ENCODE measurements at regions not wholly inside any gene's neighbourhood (a gene's known extent, or its start where the extent isn't known, plus 50 kb on each side); places are given as distances from the start of the nearest gene placed in this dataset.

- TF ChIP-seq, protein P1, sequence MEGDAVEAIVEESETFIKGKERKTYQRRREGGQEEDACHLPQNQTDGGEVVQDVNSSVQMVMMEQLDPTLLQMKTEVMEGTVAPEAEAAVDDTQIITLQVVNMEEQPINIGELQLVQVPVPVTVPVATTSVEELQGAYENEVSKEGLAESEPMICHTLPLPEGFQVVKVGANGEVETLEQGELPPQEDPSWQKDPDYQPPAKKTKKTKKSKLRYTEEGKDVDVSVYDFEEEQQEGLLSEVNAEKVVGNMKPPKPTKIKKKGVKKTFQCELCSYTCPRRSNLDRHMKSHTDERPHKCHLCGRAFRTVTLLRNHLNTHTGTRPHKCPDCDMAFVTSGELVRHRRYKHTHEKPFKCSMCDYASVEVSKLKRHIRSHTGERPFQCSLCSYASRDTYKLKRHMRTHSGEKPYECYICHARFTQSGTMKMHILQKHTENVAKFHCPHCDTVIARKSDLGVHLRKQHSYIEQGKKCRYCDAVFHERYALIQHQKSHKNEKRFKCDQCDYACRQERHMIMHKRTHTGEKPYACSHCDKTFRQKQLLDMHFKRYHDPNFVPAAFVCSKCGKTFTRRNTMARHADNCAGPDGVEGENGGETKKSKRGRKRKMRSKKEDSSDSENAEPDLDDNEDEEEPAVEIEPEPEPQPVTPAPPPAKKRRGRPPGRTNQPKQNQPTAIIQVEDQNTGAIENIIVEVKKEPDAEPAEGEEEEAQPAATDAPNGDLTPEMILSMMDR (conservative IDR thresholded peaks at IDR 0.05; ENCODE audit: low read length): no peak
- no peak for TF ChIP-seq EZH2phosphoT487 (IDR thresholded peaks at IDR 0.05; ENCODE audit: borderline replicate concordance)
Measured at GRCh38 chr6:28696167-28696566, 170.5 kb downstream of the GPX5 start.
